ENCODE measurements at regions not wholly inside any gene's neighbourhood (a gene's known extent, or its start where the extent isn't known, plus 50 kb on each side); places are given as distances from the start of the nearest gene placed in this dataset.

GRCh38 chr4:1488357-1488756 is 82.1 kb upstream of the NKX1-1 start:
- no peak for TF ChIP-seq ZNF274 (IDR thresholded peaks at IDR 0.05; ENCODE audit: low read depth, low read length)
- TF ChIP-seq YY1 (IDR thresholded peaks at IDR 0.05; ENCODE audit: insufficient read depth, insufficient read length), result no peak
- no peak for TF ChIP-seq SUZ12 (IDR thresholded peaks at IDR 0.05; ENCODE audit: extremely low read depth, insufficient read depth, insufficient read length)
